ENCODE measurements at regions not wholly inside any gene's neighbourhood (a gene's known extent, or its start where the extent isn't known, plus 50 kb on each side); places are given as distances from the start of the nearest gene placed in this dataset.
"Not testable (repeated sequence)": the region's sequence is repeated elsewhere in the genome, so short reads cannot be mapped to it uniquely, and the experiment has no call there.

GRCh38 chr16:60648290-60648689, 1387.9 kb downstream of the CDH8 start:
- Histone ChIP-seq H3K36me3 (ENCODE audit: insufficient read depth, low read length) (no peaks in the 10 kb centered on the region), H3K9ac (ENCODE audit: low read length) (no peak overlapping the region), H3K4me3 (ENCODE audit: low read length) (no peak overlapping the region), H3K79me2 (replicated peaks; ENCODE audit: insufficient read depth, low read length) (no peaks in the 10 kb centered on the region), H3K9me3 (ENCODE audit: low read length) (no peaks in the 10 kb centered on the region), H2AFZ (ENCODE audit: low read depth, low read length) (no peak overlapping the region), H4K20me1 (ENCODE audit: insufficient read depth) (no peaks in the 10 kb centered on the region), H3K9me2 (ENCODE audit: insufficient read depth, low read length) (no peaks in the 10 kb centered on the region), H3F3A (ENCODE audit: insufficient read depth, low read length, poor library complexity, severe bottlenecking) (no peaks in the 10 kb centered on the region), H3K4me2 (ENCODE audit: low read length) (no peak overlapping the region), H3K27ac (ENCODE audit: low read length) (no peak overlapping the region), H3K27me3 (ENCODE audit: insufficient read depth, low read depth, low read length) (peaks cover 9% of the 10 kb centered on the region)
- no peak for TF ChIP-seq EP300 (conservative IDR thresholded peaks at IDR 0.05; ENCODE audit: poor library complexity, severe bottlenecking)

- not testable (repeated sequence) for H3K9me3 ChIP-seq (ENCODE audit: low read length); H4K20me1 ChIP-seq (ENCODE audit: insufficient read depth); H3K79me2 ChIP-seq (replicated peaks; ENCODE audit: insufficient read depth, low read length); H3K9me2 ChIP-seq (ENCODE audit: insufficient read depth, low read length); H3K4me3 ChIP-seq (ENCODE audit: low read length); H2AFZ ChIP-seq (ENCODE audit: low read depth, low read length); H3K9ac ChIP-seq (ENCODE audit: low read length); H3F3A ChIP-seq (ENCODE audit: insufficient read depth, low read length, poor library complexity, severe bottlenecking); H3K4me2 ChIP-seq (ENCODE audit: low read length); H3K27ac ChIP-seq (ENCODE audit: low read length); H3K36me3 ChIP-seq (ENCODE audit: insufficient read depth, low read length)
- H3K27me3 ChIP-seq (ENCODE audit: insufficient read depth, low read depth, low read length), result peaks cover 14% of the 10 kb centered on the region
These were observed 1388.8 kb downstream of the CDH8 start for GRCh38 chr16:60647388-60647787.

- TF ChIP-seq EP300 (conservative IDR thresholded peaks at IDR 0.05; ENCODE audit: poor library complexity, severe bottlenecking), result no peak
- TF ChIP-seq EZH2 (IDR thresholded peaks at IDR 0.05; ENCODE audit: borderline replicate concordance, insufficient read depth, low read length, poor library complexity, severe bottlenecking), result no peak
- TF ChIP-seq POLR2AphosphoS5 (IDR thresholded peaks at IDR 0.05), result no peak
- TF ChIP-seq MXI1 (conservative IDR thresholded peaks at IDR 0.05; ENCODE audit: poor library complexity, severe bottlenecking), result no peak
- no peak for TF ChIP-seq CTCF (IDR thresholded peaks at IDR 0.05; ENCODE audit: poor library complexity, severe bottlenecking)
- no peak for TF ChIP-seq SMC3 (conservative IDR thresholded peaks at IDR 0.05; ENCODE audit: poor library complexity)
- no peak for TF ChIP-seq REST (IDR thresholded peaks at IDR 0.05; ENCODE audit: borderline replicate concordance)
- no peak for TF ChIP-seq TAF1 (IDR thresholded peaks at IDR 0.05; ENCODE audit: low read depth)
- TF ChIP-seq RAD21 (conservative IDR thresholded peaks at IDR 0.05), result no peak
- Histone ChIP-seq H3K36me3 (ENCODE audit: insufficient read depth, low read length) (no peaks in the 10 kb centered on the region), H3K79me2 (replicated peaks; ENCODE audit: insufficient read depth, low read length) (no peaks in the 10 kb centered on the region), H3K9me3 (ENCODE audit: low read length) (no peaks in the 10 kb centered on the region), H3K27ac (ENCODE audit: low read length) (no peak overlapping the region), H3K4me2 (ENCODE audit: low read length) (no peak overlapping the region), H3K9ac (ENCODE audit: low read length) (no peak overlapping the region), H4K20me1 (ENCODE audit: insufficient read depth) (no peaks in the 10 kb centered on the region), H3K9me2 (ENCODE audit: insufficient read depth, low read length) (no peaks in the 10 kb centered on the region), H3K4me3 (ENCODE audit: low read length) (no peak overlapping the region), H3F3A (ENCODE audit: insufficient read depth, low read length, poor library complexity, severe bottlenecking) (no peaks in the 10 kb centered on the region), H2AFZ (ENCODE audit: low read depth, low read length) (no peak overlapping the region), H3K27me3 (ENCODE audit: insufficient read depth, low read depth, low read length) (peaks cover 16% of the 10 kb centered on the region)
These were observed 1389.6 kb downstream of the CDH8 start for GRCh38 chr16:60646631-60647030.

All from neural cell (in vitro differentiated cells).